ENCODE measurements at regions not wholly inside any gene's neighbourhood (a gene's known extent, or its start where the extent isn't known, plus 50 kb on each side); places are given as distances from the start of the nearest gene placed in this dataset.

DNA sequence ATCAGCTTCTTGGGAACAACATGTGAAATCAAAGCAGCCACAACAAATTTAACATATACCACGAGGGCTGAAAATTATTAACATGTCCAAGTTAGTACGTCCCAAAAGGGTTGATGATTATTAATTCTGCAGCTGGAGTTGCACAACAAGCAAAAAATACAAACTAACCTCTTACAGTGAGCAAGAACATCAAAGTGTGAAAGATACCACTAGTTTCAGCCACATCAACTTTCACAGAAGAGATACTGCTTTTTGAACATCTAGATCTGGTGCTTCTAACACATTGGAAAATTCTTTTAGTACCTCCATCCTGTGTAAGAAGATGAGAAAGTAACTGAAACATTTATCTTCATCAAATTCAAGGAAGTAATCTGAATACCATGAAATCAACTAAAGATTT lies 334.1 kb downstream of the PCDH7 start:
- Histone ChIP-seq H3K4me1 (ENCODE audit: control insufficient read depth, insufficient read depth, low read length) (no peaks in the 10 kb centered on the region), H3K36me3 (ENCODE audit: control insufficient read depth, insufficient read depth, low read length) (no peaks in the 10 kb centered on the region), H3K27me3 (ENCODE audit: control insufficient read depth, insufficient read depth, low read length) (no peaks in the 10 kb centered on the region), H3K4me3 (ENCODE audit: low read depth, low read length) (no peak overlapping the region), H3K9me3 (ENCODE audit: control insufficient read depth, insufficient read depth, low read depth, low read length) (no peaks in the 10 kb centered on the region), H3K27ac (ENCODE audit: low read depth, low read length) (no peak overlapping the region), H3K9ac (ENCODE audit: low read length) (no peak overlapping the region)

DNA sequence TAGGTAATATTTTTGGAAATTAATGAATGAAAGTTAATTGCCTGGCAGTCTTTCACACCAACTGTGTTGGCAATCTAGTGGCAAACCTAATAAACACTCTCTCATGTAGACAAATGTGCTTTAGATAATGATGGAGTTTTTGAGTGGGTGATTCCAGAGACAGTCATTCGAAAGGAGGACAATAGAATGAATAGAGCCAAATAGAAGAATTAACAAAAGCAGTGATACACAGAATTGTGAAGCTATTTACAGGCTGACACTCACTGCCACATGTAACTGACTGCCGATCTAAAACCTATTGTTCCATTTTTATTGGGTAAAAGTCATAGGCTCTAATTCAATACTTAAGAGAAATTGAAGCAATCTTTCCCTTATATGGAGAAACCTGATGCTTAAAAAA lies 338.5 kb downstream of the PCDH7 start:
- H3K36me3 ChIP-seq (ENCODE audit: control insufficient read depth, insufficient read depth, low read length), result no peaks in the 10 kb centered on the region
- no peaks in the 10 kb centered on the region for H3K4me1 ChIP-seq (ENCODE audit: control insufficient read depth, insufficient read depth, low read length)
- H3K27ac ChIP-seq (ENCODE audit: low read depth, low read length), result no peak overlapping the region
- H3K4me3 ChIP-seq (ENCODE audit: low read depth, low read length), result no peak overlapping the region
- H3K9me3 ChIP-seq (ENCODE audit: control insufficient read depth, insufficient read depth, low read depth, low read length), result no peaks in the 10 kb centered on the region
- H3K27me3 ChIP-seq (ENCODE audit: control insufficient read depth, insufficient read depth, low read length), result no peaks in the 10 kb centered on the region
- H3K9ac ChIP-seq (ENCODE audit: low read length), result no peak overlapping the region

DNA sequence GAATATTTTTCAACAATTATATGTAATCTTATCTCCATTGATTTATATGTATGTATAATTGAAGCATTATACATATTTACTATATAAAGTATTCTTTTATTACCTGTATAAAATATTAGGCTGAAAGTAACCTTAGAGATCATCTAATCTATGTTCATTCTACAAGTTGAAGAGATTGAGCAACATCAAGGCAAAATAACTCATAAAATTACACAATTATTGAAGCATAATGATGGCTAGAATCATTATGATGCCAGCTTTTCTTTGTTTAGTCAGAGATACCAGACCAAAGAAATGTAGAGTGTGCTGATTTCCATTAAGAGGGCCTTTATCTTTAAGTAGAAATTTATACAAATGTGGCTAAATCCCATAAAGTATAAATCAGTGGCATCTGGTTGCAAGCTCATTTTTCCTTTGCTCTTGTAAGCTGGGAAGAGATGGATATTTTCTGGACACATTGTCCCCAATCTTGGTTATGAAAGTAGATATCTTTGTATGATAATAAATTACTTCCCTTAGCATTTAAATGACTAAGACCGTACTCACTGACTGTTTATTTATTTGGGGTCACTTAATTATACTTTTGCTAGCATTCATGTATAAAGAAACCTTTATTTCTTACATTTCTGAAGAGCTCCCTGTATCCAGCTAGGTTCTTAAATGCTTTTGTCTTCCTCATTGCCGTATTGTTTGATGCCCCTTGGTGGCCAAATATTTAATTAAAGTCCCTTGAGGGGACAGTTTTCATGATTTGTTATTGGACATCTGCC lies 339.8 kb downstream of the PCDH7 start:
- Histone ChIP-seq H3K4me3 (ENCODE audit: low read depth, low read length) (no peak overlapping the region), H3K36me3 (ENCODE audit: control insufficient read depth, insufficient read depth, low read length) (no peaks in the 10 kb centered on the region), H3K27ac (ENCODE audit: low read depth, low read length) (no peak overlapping the region), H3K9me3 (ENCODE audit: control insufficient read depth, insufficient read depth, low read depth, low read length) (no peaks in the 10 kb centered on the region), H3K27me3 (ENCODE audit: control insufficient read depth, insufficient read depth, low read length) (no peaks in the 10 kb centered on the region), H3K9ac (ENCODE audit: low read length) (no peak overlapping the region), H3K4me1 (ENCODE audit: control insufficient read depth, insufficient read depth, low read length) (no peaks in the 10 kb centered on the region)

DNA sequence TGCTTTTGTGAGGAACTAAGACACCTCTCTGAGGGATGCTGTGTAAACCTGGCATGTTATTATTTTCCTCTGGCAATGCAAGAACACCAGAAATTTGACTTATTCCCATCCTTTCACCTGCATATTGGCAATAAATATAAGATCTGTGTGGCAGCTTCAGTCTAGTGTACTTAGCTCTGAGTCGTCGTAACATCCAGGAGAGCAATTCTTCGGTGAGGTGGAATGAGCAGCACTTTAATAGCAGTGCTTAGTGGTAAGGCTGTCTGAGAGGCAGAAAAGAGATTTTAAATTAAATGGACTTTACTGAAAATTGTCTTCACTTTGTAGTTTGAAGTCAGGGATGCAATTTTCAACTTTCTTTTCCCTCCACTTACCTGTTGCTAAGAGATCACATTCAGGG lies 344.9 kb downstream of the PCDH7 start:
- Histone ChIP-seq H3K27me3 (ENCODE audit: control insufficient read depth, insufficient read depth, low read length) (no peaks in the 10 kb centered on the region), H3K9ac (ENCODE audit: low read length) (no peak overlapping the region), H3K9me3 (ENCODE audit: control insufficient read depth, insufficient read depth, low read depth, low read length) (no peaks in the 10 kb centered on the region), H3K4me3 (ENCODE audit: low read depth, low read length) (no peak overlapping the region), H3K4me1 (ENCODE audit: control insufficient read depth, insufficient read depth, low read length) (peaks cover 4% of the 10 kb centered on the region; the same call in 1 of the 2 replicates), H3K27ac (ENCODE audit: low read depth, low read length) (no peak overlapping the region), H3K36me3 (ENCODE audit: control insufficient read depth, insufficient read depth, low read length) (no peaks in the 10 kb centered on the region)

DNA sequence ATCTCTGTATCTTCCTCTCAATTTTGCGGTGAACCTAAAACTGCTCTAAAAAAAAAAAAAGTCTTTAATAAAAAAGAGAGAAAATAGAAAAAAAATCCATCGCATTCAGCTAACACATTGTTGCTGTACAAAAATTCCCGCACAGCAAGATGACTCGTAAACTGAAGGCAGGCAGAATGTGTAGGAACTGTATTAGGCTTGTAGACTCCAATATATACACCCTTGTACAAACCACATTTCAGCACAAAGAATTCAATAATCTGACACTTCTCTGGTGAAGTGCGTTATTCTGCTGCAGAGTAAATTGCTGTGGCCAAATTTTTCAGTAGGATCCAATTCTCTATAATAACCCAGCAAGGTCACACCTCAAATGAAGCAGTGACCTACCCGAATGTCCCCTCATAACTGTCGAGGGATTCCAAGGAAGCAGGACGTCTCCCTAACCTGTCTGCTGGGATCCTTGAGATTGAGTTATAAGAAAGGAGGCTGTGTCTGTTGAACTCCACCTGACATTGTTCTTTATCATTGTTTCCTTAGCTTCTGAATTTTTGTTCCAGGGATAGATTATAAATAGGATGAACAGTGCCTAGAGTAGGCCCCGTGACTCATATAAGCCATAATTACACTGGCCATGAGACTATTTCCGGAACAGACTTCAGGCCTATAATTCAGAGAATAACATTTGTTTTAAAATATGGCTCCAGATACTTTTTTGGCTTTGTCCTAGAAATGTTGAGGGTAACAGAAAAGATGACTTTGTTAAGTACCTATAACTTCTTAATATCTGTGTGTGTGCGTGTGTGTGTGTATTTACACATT lies 348.3 kb downstream of the PCDH7 start:
- Histone ChIP-seq H3K4me1 (ENCODE audit: control insufficient read depth, insufficient read depth, low read length) (peaks cover 4% of the 10 kb centered on the region; the same call in 1 of the 2 replicates), H3K27ac (ENCODE audit: low read depth, low read length) (no peak overlapping the region), H3K4me3 (ENCODE audit: low read depth, low read length) (no peak overlapping the region), H3K27me3 (ENCODE audit: control insufficient read depth, insufficient read depth, low read length) (no peaks in the 10 kb centered on the region), H3K9ac (ENCODE audit: low read length) (no peak overlapping the region), H3K36me3 (ENCODE audit: control insufficient read depth, insufficient read depth, low read length) (no peaks in the 10 kb centered on the region), H3K9me3 (ENCODE audit: control insufficient read depth, insufficient read depth, low read depth, low read length) (no peaks in the 10 kb centered on the region)

DNA sequence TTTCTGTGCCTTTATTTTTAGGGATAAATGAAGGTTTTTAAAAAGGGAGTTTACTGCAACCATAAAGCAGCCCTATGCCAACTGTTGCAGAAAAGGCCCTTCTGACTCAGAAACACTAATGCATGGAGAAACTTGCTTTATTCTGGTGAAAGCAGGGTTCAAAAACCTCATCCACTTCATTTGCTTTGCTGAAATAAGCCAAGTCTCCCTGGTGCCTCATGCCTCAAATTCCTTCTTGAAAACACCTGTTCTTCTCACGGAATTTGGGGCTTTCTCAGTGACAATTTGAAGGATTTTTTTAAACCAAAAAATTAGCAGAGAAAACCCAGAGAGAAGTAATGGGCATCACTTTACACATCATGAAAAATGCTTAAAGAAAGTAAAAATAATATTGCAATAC lies 349.0 kb downstream of the PCDH7 start:
- no peak overlapping the region for H3K4me3 ChIP-seq (ENCODE audit: low read depth, low read length)
- H3K27me3 ChIP-seq (ENCODE audit: control insufficient read depth, insufficient read depth, low read length), result no peaks in the 10 kb centered on the region
- H3K36me3 ChIP-seq (ENCODE audit: control insufficient read depth, insufficient read depth, low read length), result no peaks in the 10 kb centered on the region
- H3K9ac ChIP-seq (ENCODE audit: low read length), result no peak overlapping the region
- H3K27ac ChIP-seq (ENCODE audit: low read depth, low read length), result no peak overlapping the region
- H3K4me1 ChIP-seq (ENCODE audit: control insufficient read depth, insufficient read depth, low read length), result peaks cover 4% of the 10 kb centered on the region; the same call in 1 of the 2 replicates
- no peaks in the 10 kb centered on the region for H3K9me3 ChIP-seq (ENCODE audit: control insufficient read depth, insufficient read depth, low read depth, low read length)

DNA sequence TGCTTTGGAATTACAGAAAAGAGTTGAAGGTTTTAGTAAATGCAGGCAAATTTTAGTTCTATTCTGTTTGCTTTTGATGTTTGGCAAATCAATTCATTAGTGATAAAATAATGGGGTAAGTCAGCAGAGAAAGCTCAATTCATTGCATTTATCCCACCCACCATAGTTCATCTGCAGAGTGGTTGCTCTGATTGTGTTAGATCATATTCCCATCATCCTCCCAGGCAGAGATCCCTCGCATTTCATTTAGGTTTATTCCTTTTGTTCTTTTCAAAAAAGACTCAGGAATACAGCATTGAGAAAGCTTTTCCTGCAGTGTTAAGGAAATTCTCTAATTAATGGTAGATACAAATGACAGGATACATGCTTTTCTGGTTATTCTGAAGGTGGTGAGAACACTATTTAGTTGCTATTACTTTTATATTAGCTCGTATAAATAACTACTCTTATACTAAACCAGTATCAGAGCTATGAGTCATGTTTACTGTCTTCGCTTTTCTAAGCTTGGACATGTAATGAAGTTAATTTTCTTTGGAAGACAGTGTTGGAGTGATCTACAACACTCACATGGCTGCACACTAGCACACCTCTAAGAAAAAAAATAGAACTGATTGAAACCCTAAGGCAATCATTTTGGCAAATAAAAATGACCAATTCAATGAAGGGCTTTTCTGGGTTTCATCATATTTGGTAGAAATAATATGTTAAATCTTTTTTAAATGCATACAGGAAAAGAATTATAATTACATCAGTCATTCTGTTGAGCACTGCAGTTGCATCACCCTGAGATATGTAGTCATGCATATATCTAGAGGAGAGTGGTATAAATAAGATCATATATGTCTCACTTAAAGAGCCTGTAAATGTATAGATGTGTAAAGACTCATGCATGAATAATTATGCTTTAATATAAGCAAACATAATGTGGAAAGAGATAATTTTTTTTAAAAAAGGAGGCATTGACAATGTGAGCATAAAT lies 351.6 kb downstream of the PCDH7 start:
- no peak overlapping the region for H3K9ac ChIP-seq (ENCODE audit: low read length)
- H3K4me3 ChIP-seq (ENCODE audit: low read depth, low read length), result no peak overlapping the region
- no peaks in the 10 kb centered on the region for H3K27me3 ChIP-seq (ENCODE audit: control insufficient read depth, insufficient read depth, low read length)
- H3K4me1 ChIP-seq (ENCODE audit: control insufficient read depth, insufficient read depth, low read length), result peaks cover 4% of the 10 kb centered on the region; the same call in 1 of the 2 replicates
- H3K36me3 ChIP-seq (ENCODE audit: control insufficient read depth, insufficient read depth, low read length), result no peaks in the 10 kb centered on the region
- H3K27ac ChIP-seq (ENCODE audit: low read depth, low read length), result no peak overlapping the region
- no peaks in the 10 kb centered on the region for H3K9me3 ChIP-seq (ENCODE audit: control insufficient read depth, insufficient read depth, low read depth, low read length)

DNA sequence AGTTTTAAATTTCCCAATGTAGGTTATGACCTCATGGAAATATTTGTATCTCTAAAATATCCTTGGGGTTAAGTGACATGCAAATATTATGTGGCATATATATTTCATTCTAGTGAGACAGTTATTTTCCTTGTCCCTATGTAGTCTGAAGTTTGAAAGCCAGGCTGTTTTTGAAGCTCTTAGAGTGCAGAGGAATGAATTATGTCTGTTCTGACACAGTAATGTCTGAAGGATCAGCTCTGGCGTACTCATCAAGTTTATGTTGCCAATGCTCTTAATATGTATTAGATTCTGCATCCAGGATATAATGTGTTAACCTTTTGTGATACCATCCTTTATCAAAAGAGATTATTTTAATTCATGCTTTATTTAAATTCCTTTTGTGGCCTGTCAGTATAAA lies 355.8 kb downstream of the PCDH7 start:
- H3K4me3 ChIP-seq (ENCODE audit: low read depth, low read length), result no peak overlapping the region
- no peaks in the 10 kb centered on the region for H3K27me3 ChIP-seq (ENCODE audit: control insufficient read depth, insufficient read depth, low read length)
- H3K36me3 ChIP-seq (ENCODE audit: control insufficient read depth, insufficient read depth, low read length), result no peaks in the 10 kb centered on the region
- H3K9ac ChIP-seq (ENCODE audit: low read length), result no peak overlapping the region
- no peaks in the 10 kb centered on the region for H3K4me1 ChIP-seq (ENCODE audit: control insufficient read depth, insufficient read depth, low read length)
- no peak overlapping the region for H3K27ac ChIP-seq (ENCODE audit: low read depth, low read length)
- no peaks in the 10 kb centered on the region for H3K9me3 ChIP-seq (ENCODE audit: control insufficient read depth, insufficient read depth, low read depth, low read length)

DNA sequence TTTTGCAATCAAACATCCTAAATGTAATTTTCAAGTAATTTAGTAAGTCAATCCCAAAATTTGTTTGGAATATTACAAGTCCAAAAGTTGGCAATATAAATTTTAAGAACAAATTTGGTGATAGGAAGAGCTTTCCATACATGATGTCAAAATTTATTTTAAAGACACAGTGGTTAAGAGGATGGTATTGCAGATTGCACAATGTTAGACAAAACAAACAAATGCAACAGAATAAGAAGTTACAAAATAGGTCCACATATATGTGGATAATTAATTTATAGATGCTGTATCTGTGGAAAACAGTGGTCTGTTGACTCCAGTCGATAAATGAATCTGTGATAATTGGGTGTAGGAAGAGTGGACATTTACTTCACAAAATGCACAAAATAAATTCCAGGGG lies 358.5 kb downstream of the PCDH7 start:
- H3K36me3 ChIP-seq (ENCODE audit: control insufficient read depth, insufficient read depth, low read length), result no peaks in the 10 kb centered on the region
- H3K4me3 ChIP-seq (ENCODE audit: low read depth, low read length), result no peak overlapping the region
- no peak overlapping the region for H3K9ac ChIP-seq (ENCODE audit: low read length)
- no peaks in the 10 kb centered on the region for H3K27me3 ChIP-seq (ENCODE audit: control insufficient read depth, insufficient read depth, low read length)
- H3K4me1 ChIP-seq (ENCODE audit: control insufficient read depth, insufficient read depth, low read length), result no peaks in the 10 kb centered on the region
- no peak overlapping the region for H3K27ac ChIP-seq (ENCODE audit: low read depth, low read length)
- no peaks in the 10 kb centered on the region for H3K9me3 ChIP-seq (ENCODE audit: control insufficient read depth, insufficient read depth, low read depth, low read length)

DNA sequence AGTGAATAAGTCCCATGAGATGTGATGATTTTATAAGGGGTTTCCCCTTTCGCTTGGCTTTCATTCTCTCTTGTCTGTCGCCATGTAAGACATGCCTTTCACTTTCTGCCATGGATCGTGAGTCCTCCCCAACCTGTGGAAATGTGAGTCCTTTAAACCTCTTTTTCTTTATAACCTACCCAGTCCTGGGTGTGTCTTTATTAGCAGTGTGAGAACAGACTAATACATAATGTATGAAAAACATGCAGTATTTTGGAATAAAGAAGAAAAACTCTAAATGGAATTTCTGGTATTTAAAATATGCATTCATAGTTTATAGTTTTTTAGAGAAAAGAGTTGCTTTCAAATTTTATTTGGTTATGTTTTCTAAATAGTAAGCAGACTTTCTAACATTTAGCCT lies 360.7 kb downstream of the PCDH7 start:
- H3K4me3 ChIP-seq (ENCODE audit: low read depth, low read length), result no peak overlapping the region
- H3K9ac ChIP-seq (ENCODE audit: low read length), result no peak overlapping the region
- no peaks in the 10 kb centered on the region for H3K36me3 ChIP-seq (ENCODE audit: control insufficient read depth, insufficient read depth, low read length)
- H3K9me3 ChIP-seq (ENCODE audit: control insufficient read depth, insufficient read depth, low read depth, low read length), result no peaks in the 10 kb centered on the region
- no peak overlapping the region for H3K27ac ChIP-seq (ENCODE audit: low read depth, low read length)
- H3K4me1 ChIP-seq (ENCODE audit: control insufficient read depth, insufficient read depth, low read length), result peaks cover 13% of the 10 kb centered on the region
- H3K27me3 ChIP-seq (ENCODE audit: control insufficient read depth, insufficient read depth, low read length), result no peaks in the 10 kb centered on the region
